Epidermal melanocyte (primary cell): ENCODE measurements at regions not wholly inside any gene's neighbourhood (a gene's known extent, or its start where the extent isn't known, plus 50 kb on each side); places are given as distances from the start of the nearest gene placed in this dataset.

Experiments used
- DNase-seq: peaks from one replicate; pipeline ENCODE4 v3.0.0; 2011; ENCODE audit warnings: low spot score; ENCODE audit not compliant: insufficient read length

DNA sequence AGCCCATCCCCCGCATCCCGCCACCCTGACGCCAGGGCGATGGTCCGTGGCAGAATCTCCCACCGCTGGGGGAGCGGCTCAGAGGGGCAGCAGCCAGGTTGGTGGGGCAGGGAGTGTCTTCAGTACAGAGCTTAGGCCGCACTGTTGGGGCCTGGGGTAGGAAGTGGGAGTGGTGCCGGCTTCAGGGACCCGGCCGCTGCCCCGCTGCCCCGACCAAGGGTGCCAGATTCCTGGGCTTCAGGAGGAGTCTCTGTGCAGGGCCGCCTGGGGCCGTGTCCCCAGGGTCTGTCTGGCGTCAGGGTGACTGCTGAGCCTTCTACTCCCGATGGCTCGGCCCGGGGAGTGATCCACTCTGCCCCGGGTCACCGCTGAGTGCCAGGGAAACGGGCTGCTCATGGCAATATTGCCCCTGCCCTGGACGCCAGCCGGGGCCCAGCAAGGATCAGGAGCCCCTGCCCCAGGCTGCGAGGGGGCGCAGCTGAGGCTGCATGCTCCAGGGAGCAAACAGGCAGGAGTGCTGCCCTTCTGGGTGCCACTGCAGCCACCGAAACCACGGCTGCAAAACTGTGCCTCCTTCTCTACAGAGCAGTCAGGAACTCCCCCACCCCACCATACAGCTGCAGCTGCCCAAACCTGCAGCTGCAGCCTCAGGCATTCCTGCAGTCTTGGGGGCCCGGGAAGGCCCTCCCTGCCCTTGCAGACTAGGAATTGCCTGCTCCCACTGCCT is 1206.1 kb downstream of the ARAP2 start:
- no peak for DNase-seq

DNA sequence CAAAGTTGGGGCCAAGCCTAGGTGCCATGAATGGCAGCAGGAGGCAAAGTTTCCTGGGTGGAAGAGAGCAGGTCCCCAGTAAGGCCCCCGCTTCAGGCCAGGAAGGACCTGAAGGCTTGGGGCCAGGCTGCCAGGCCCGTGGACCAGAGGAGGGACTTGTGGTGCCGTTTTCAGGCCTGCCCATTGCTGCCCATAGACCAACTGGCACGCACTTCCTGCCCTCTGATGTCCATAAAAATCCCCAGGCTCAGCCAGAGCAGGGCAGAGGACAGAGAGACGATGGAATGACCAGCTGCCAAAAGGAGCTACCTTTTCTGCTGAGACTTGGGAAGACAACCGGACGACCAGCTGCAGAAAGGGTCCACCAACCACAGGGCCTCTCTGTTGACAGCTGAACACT is 1205.5 kb downstream of the ARAP2 start:
- no peak for DNase-seq

DNA sequence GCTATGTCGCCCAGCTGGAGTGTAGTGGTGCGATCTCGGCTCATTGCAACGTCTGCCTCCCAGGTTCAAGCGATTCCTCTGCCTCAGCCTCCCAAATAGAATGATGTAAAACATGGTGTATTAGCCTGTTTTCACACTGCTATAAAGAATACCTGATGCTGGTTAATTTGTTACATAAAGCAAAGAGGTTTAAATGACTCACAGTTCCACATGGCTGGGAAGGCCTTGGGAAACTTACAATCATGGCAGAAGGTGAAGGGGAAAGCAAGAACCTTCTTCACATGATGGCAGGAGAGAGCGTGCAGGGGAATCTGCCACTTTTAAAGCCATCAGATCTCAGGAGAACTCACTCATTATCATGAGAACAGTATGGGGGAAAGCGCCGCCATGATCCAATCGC is 1191.8 kb downstream of the ARAP2 start:
- DNase-seq = no peak

DNA sequence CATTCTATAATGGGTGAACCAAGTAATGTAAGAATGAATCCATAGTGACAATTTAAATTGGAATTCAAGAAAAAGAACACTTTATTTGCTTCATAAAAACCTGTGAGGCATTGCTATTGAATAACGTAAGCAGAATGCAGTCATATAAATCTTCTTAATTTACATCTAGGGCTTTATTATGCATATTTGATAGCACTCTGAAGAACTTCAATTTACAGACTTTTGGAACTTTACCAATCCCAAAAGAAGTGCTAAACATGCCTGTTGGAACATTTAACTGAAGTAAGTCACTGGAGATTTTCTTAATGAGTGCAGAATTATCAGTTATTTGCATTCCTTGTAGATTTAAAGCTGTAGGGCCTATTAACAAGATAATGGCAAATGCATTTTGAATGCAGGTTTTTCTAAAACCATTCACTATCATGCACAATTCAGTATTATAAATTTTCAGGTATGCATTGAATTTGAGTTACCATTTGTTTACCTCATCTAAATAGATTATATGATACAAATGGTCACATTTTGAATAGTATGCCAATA is 1181.2 kb downstream of the ARAP2 start:
- no peak for DNase-seq

DNA sequence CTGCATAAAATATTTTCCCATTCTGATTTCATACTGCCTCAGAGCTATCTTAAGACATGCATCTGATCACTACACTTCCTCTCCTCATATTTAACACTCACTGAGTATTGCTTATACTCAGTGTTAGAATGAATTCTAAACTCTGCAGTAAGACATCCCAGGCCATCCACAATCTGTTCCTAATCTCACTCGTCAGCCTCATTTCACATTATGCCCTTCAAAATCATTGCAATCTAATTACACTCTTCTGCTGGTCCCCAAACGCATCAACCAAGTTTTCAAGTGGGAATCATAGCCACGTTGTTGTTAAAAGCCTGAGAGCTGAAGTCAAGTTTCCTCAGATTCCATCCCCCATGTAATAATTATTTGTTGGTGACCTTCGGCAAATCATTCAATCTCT is 1177.9 kb downstream of the ARAP2 start:
- no peak for DNase-seq

DNA sequence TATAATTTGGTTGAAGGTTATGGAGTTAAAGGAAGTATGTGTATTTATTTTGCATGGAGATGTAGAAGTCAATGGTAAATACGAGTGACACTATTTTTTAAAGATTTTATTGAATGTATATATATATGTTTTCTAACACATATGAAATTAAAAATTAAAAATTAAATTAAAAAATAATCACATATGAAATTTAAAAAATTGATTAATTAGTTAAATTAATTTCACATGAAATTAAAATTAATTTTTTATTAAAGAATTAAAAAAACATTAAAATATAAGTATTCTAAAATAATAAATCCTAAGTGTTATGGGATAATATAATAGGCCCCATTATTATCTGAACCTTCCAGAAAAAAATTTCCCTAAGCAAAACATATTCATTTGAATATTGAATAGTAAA is 1163.5 kb downstream of the ARAP2 start:
- DNase-seq = no peak

DNA sequence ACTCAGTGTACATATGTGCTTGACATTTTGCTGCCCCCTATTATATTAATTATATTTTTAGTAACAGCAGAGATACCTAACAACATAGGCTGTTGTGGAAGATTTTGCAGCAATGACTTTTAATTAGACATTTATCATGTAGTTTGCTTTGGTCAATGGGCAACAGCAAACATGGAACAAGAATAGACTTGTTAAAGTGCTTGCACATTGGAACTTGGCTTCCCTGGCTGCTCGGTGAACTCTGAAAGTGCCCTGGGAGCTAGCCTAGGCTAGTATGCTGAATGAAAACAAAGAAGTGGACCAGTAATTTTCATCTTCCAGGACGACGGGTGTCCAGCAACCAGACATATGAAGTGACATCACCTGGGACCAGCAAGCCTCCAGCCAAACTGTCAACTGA is 1157.1 kb downstream of the ARAP2 start:
- DNase-seq = no peak

DNA sequence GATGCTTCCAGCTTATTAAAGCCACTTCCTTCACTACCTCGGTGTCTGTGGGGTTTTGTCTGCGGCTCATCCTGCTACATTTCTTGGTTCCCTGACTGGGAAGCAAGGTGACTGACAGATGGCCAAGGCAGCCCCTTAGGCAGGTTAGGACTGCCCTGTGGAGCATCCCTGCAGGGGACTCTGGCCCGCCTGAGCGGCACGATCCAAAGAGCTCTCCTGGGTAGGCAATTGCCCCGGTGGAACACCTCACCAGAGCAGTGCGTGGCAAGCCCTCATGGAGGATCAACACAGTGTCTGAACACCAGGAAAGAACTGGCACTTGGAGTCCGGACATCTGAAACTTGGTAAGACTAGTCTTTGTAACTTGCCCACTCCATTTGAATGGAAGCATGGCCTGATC is 1143.4 kb downstream of the ARAP2 start:
- DNase-seq = no peak

DNA sequence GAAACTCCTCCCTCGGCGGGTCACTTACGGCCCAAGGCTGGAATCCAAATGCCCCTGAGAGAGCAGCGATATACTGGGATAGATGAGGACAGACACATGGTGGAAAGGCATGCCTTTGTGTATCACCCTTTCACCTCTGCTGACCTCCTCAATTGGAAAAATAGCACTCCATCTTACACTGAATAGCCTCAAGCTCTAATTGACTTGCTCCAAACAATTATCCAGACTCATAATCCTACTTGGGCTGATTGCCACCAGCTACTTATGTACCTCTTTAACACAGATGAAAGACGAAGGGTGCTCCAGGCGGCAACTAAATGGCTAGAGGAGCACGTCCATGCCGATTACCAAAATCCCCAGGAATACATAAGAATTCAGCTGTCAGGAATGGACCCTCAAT is 1142.2 kb downstream of the ARAP2 start:
- DNase-seq = no peak

DNA sequence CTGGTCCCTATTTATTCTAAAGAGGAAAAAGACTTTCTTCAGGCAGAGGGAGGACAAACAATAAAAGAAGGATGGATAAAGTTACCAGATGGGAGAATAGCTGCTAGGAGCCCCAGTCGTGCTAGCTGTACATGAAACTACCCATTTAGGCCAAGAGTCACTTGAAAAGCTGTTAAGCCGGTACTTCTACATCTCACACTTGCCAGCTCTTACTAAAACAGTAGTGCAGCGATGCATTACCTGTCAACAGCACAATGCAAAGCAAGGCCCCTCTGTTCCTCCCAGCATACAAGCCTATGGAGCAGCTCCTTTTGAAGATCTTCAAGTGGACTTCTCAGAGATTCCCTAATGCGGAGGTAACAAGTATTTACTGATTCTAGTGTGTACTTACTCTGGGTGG is 1138.8 kb downstream of the ARAP2 start:
- no peak for DNase-seq

DNA sequence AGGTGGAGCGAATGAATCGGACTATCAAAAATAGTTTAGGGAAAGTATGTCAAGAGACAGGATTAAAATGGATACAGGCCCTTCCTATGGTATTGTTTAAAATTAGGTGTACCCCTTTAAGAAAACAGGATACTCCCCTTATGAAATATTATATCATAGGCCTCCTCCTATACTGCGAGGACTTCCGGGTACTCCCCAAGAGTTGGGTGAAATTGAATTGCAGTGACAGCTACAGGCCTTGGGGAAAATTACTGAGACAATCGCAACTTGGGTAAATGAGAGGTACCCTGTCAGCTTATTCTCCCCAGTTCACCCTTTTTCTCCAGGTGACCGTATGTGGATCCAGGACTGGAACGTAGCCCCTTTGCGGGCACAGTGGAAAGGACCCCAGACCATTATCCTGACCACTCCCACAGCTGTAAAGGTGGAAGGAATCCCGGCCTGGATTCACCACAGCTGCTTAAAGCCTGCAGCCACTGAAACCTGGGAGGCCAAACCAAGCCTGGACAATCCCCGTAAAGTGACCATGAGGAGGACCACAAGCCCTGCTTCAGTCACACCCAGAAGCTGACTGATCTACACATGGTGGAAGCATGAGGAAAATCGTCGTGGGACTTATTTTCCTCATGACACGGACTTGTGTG is 1138.1 kb downstream of the ARAP2 start:
- no peak for DNase-seq

DNA sequence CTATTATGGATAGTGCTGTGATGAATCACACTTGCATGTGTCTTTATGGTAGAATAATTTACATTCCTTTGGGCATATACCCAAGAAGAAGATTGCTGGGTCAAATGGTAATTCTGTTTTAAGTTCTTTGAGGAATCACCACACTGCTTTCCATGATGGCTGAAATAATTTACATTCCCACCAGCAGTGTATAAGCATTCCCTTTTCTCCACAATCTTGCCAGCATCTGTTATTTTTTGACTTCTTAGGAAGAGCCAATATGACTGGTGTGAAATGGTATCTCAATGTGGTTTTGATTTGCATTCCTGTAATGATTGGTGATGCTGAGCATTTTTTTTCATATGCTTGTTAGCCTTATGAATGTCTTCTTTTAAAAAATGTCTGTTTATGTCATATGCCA is 1120.2 kb downstream of the ARAP2 start:
- DNase-seq = no peak

DNA sequence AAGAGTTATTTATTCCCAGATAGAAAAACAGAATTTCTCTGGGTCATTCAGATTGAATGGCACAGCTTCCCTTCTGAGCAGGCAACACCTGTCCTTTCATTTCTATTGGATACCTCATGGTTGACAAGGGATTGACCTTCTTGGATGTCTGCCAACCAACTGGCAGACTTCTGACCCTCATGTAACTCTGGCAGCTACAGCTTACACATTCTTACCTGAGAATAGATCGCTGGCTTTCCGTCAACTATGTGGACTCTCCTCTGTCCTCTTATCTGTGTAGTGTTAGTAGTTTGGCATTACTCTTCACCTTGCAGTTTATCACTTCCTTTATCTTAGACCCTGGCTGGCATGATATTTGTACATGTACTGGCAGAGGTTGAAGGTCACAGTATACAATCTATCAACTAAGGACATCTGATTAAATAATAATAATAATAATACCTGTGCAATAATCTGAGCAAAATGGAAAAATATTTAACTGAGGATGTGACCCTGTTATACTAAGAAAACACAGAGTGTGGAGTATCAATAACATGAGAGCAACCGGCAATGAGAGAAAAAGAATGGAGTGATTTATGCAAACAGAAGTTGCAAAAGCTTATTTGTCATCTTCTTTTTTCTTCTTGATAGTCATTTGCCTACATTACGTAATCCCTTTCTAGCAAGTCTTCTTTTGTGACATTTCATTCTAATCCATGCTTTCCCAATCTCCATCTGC is 1118.2 kb downstream of the ARAP2 start:
- no peak for DNase-seq

DNA sequence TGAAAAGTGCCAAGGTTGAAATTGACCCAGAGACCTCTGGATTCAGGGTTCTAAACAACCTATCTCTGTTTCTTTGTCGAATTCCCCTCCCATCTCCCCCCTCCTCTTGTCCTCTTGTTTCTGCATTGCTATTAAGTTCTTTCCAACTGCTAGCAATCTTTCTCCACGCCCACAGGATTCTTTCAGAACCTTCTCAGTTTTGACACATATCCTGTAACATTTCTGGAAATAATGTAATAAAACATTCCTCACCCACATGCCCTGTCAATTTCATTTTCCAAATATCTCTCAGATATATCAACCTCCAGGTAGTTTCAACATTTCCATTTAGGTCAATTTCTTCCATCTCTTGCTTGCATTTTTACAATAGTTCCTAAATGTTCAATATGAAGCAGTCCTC is 1105.9 kb downstream of the ARAP2 start:
- DNase-seq = no peak

DNA sequence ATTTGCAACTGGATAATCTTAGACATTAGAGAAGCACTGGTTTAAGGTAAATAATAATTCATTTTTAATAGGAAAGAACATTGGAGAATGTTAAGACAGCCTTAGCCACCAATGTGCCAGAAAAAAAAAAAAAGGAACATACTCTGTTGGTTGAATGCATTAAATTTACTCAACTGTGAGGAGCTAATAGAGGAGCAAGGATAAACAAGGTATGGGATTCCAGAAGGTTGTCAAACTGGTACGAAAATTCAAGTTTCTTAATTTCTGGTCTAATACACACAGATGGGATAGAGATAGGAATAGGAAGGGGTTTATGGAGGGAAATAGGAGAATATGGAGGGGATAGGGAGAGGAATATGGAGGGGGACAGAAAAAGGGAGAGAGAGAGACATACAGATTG is 1096.6 kb downstream of the ARAP2 start:
- DNase-seq = no peak

DNA sequence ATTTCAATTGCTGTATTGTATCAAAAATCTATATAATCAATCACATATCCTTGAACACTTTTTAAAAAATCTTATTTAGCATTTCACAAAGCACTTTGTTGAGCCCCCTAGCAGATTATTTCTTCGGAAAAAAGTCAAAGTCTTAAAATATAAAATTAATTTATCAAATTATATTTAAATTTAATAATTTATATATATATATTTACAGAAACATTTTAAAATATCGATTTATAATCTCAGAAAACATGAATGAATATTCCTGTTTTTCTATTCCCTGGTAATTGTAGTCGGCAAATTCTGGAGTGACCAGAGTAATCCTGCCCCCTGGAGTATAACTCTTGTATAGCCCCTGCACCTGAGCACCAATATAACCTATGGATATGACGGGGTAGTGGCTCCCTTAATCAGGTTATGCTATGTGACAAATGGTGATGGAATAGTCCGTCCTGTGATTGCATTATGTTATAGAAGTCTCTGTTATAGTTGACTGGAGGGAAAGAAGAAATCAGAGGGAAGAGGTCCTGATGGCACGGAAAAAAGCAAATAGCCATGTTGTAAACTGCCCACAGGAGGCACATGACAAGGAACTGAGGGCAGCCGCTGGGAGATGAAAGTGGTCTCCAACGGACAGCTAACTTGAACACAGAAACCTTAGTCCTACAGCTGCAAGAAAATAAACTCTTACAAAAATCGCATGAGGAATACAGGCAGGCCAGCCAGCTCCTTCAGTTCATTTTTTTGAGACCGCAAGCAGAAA is 1092.3 kb downstream of the ARAP2 start:
- DNase-seq = no peak

DNA sequence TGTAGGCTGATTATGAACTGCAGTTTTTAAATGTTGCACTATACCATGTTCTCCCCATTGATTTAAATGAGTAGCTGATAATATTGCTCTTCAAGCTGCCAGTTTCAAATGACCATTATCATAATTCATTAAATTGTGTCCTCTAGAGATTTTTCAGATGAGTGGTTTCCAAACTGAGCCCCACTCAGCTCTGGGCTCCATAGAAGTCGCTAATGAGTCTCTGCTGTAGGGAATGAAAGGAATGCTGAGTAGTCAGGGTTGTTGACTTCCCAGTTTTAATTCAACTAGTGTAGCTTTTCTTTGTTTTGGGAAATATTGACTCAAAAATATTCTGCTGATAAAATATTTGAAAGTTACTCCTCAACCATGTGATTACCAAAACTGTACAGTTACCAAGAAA is 1081.1 kb downstream of the ARAP2 start:
- no peak for DNase-seq

DNA sequence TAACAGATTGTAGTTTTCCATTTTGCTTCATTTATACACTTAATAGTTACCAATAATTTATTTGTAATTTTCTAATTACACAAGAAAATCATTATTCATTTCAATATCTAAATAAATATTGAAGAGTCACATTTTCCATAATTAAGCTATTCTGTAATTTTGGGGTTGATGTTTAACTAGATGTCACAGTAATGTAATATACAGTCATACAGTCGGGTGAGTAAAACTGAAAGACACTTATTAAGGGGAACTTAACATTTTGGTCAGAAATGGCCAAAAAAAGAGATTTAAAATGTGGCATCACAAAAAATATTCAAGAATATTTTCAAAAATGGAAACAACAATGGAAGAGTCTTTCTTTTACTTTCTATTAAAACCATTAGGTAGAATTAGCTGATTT is 1080.3 kb downstream of the ARAP2 start:
- no peak for DNase-seq

DNA sequence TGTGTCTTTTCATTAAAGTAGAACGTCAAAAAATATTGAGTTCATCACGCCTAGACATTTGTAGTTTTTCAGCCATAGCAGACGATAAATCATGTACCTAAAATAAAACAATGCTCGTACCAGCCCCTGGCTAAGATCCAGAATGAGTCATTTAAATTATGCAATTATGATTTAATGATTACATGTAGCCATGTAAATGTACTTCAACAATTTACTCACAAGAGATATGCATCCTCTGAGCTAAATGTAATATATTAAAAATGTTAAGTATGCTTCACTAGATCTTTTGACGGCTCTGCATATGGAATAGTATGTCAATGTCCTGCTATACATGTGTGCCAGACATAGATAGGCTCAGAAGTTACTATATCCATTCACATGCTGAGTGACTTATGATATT is 1077.8 kb downstream of the ARAP2 start:
- DNase-seq = no peak

DNA sequence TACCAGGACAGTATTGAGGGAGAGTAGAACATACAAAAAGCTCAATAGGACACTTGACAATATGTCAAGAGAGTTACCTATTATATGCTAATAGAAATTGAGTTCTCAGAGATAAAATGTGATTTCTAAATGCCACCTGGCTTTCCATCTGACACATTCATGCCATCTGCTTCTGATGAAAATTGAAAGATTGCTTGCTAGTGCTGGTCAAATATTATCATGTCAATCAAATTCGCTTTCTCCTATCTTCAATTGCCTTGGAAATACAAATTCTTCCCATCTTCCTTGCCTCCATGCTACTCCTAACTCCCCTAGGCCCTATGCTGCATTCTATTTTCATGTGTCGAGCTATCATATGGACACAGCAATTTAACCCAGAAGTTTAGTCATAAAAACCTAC is 1076.9 kb downstream of the ARAP2 start:
- no peak for DNase-seq

DNA sequence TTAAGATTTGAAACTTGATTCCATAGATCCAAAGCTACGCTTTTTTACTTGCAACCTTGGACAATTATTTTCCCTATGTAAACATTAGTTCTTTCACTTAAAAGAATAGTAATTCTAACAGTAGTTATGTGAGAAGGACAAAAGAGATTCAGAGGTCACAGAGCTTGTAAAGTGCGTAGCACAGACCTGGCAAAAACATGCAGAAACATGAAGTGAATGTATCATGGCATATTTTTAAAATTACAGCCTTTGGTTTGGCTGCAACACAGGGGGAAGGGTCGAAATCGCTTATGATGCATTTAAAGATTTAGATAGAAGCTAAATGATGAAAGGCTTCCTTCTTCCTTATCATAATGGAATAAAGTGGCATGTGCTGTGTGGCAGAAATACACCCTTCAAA is 1068.8 kb downstream of the ARAP2 start:
- DNase-seq = no peak

DNA sequence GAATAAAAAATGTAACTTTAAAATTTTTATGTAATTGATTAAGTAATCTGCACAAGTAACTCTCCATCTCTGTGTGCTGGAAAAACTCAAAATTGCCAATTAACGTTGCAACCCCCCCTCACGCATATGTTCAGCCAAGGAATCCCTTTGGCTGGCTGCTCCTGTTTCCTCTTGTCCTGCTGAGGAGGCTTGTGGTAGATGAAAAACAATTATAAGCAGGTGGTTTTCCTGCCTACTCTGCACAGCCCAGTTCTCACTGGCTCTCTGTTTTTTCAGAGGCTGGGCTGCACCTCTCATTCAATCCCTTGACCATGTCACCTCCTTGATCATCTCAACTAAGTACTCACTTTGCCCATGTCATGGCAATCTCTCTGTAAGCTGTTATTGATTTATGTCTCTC is 1068.4 kb downstream of the ARAP2 start:
- DNase-seq = no peak
